DMS 273 treated with DMSO at 0.1 percent for 48 hours (cell line): ENCODE measurements at regions not wholly inside any gene's neighbourhood (a gene's known extent, or its start where the extent isn't known, plus 50 kb on each side); places are given as distances from the start of the nearest gene placed in this dataset.

ENCODE experiments used
- DNase-seq: peaks from one replicate; lab custom pipeline; 2025; lab: John Stamatoyannopoulos, UW

DNA sequence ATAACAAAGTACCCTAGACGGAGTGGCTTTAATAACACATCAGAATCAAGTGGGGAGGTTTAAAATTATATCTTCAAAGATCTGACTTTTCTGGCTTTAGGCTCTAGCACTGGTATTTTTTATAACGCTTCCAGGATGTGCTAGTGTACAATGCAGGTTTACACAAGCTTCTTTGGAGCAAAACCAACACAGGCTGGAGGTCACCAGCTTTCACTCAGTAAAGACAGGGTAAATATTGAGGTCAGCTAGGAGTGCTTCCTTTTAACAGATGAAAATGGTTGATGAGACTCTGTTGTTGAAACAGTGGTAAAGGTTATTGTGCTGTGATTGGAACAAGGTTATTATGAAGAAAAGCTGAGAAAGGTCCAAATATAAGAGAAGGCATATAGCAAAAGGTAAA lies 414.2 kb downstream of the TAF11L14 start:
- no peak for DNase-seq

- no peak for DNase-seq
Measured at GRCh38 chr5:18050345-18050744, 416.1 kb downstream of the TAF11L14 start.

DNA sequence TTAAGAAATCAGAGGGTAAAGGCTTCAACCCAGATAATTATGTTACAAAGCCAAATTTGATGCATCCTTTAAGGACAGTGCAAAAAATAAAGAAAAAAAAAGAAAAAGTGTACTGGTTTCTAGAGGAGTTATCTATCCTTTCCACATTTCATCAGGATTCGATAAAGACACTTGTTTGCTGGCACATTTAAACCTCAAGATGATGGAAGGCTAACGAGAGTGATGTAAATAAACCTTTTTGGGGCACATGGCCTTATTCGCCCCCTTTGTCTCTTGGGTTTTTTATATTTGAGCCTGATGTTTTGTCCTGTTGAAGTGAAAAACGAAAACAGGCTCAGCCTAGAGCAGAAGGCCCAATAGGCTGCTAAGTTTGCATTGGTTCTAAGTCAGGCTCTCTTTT lies 416.5 kb downstream of the TAF11L14 start:
- no peak for DNase-seq

GRCh38 chr5:18051953-18052352 lies 417.7 kb downstream of the TAF11L14 start:
- DNase-seq = no peak

DNA sequence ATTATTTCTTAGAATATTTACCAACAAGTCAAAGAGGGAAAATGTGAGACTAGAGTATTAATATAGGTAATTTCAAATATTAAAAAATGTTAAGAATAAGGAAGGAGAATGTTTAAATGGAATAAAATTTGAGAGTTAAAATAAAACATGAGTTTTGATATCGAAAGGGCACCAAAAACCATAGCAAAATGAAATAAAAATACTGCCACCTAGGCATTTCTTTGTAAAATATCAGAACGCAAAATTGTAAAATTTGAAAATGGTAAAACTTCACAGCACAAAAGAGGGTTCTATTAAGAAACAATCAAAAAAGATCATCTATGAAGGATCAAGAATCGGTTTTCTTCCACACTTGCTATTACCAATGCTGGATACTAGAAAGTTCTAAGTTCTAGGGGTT lies 418.3 kb downstream of the TAF11L14 start:
- DNase-seq = no peak

- DNase-seq = no peak
Measured at GRCh38 chr5:18057725-18058124, 423.5 kb downstream of the TAF11L14 start.

DNA sequence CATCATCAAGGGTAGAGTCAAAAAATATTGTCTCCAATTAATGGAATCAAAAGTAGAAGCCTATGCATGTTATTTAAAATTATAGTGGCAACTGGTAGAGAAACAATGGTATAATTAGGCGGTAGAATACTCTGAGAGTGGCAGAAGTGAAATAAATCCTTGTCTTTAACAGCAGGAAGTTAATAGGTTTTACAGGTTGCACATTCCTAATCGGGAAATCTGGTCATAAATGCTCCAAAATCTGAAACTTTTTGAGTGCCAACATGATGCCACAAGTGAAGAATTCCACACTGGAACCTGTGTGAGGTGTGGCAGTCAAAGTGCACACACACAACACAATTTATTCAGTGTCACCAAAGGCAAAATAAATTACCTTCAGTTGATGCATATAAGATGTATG lies 433.4 kb downstream of the TAF11L14 start:
- no peak for DNase-seq

DNA sequence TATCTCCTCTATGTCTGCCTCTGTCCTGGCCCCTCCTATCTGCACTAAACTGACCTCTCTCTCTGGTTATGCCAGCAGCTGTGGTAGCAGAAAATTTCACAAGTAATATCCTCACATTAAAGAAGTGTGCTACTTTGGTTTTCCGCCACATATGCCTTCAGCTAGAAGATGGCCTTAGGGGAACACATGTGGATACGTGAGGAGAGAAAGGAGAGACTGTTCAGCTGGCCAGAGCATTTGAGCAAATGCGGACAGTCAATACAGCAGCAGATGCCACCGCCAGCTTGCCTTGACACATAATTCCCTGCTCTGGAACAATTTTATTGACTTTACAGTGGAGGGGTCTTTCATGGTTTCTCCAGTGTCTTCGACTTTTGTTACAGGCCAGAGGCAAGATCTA lies 434.6 kb downstream of the TAF11L14 start:
- DNase-seq = peak; percentile 68

- no peak for DNase-seq
Measured at GRCh38 chr5:18069790-18070189, 435.5 kb downstream of the TAF11L14 start.

DNA sequence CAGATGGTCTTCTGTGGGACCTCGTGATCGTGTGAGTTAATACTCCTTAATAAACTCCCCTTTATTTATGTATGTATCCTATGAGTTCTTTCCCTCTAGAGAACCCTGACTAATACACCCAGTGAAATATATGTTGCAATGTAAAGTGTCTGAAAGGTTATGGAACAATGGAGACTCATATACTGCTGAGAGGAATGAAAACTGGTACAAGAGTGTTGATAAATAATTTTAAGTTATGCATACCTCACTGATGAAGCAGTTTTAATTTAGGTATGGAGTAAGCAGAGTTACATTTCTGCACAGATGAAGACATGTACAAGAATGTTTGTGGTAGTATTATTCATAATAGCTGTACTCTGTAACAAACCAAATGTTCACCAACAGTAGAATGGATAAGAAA lies 438.3 kb downstream of the TAF11L14 start:
- DNase-seq = no peak

GRCh38 chr5:18074961-18075360 lies 440.7 kb downstream of the TAF11L14 start:
- DNase-seq = no peak

DNA sequence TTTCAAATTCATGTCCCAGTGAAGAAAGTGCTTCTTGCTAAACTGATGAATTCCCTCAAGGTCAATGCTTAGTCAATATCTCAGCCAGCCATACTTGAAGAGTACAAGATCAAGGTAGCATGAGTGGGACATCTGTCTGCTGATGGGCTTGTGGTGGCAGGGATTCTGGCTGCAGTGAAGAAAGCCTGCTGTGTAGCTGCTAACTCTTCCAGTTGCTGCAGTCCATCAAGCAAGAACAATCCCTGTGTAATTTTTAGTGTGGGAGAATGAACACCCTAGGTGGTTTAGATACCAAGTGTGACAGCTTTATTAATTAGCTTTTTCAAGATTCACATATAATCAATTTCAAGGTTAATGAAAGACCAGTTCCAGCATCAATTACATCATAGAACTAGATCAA lies 443.9 kb downstream of the TAF11L14 start:
- DNase-seq = no peak

GRCh38 chr5:18079831-18080230 lies 445.6 kb downstream of the TAF11L14 start:
- DNase-seq = no peak

GRCh38 chr5:18088020-18088579 lies 453.8 kb downstream of the TAF11L14 start:
- no peak for DNase-seq

GRCh38 chr5:18090177-18090576 lies 455.9 kb downstream of the TAF11L14 start:
- no peak for DNase-seq

DNA sequence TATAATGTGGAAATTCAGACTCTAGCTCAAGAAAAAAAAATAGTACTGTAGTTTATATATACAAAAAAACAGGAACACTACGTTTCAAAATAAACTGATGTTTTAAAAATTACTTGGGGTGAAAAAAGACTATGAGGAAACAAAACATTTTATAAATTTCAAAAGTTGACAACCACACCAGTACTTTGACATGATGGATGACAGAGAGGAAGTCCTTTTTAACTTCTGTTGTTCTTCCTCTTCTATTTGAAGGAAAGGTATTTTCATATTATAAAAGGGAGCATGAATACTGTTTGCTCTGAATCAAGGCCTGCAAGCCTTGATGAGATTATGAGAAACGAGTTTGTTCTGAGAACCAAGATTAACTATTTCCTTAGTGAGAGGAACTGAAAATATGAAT lies 456.9 kb downstream of the TAF11L14 start:
- no peak for DNase-seq

DNA sequence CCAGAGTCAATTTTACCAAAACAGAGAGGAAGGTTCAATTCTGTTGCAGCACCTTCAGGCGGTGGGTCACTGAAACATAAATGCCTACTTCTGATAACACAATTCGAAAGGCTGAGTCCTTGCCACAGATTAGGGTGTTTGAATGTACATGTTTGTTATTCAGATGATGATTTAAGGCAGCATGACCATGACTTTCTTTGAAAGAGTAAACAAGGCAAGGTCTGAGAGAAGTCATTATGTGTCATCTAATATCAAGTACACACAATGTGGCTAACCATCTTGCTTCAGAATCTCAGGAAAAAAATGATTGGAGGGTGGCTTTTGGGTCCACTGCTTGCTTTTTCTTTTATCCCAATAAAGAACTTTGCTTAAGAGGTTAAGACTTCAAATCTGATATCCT lies 457.5 kb downstream of the TAF11L14 start:
- no peak for DNase-seq

GRCh38 chr5:18095061-18095460 lies 460.8 kb downstream of the TAF11L14 start:
- no peak for DNase-seq

DNA sequence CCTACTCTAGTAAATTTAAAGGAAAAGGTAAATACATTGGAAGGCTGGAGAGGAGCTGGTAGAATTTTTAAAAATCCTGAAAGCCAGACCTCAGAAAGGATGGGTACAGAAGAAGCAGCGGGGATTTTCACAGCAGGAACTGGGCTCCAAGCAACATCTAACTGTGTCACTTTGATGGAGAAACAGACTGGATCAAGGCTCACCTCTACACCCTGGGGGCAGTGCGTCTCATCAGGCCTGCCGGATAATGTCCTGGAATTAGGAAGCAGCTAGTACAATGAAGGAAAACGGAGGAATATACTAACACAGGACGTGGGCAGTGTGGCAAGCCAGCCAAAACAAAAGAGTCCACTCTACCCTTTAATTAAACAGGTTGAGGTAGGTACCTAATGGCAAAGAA lies 463.6 kb downstream of the TAF11L14 start:
- DNase-seq = no peak

DNA sequence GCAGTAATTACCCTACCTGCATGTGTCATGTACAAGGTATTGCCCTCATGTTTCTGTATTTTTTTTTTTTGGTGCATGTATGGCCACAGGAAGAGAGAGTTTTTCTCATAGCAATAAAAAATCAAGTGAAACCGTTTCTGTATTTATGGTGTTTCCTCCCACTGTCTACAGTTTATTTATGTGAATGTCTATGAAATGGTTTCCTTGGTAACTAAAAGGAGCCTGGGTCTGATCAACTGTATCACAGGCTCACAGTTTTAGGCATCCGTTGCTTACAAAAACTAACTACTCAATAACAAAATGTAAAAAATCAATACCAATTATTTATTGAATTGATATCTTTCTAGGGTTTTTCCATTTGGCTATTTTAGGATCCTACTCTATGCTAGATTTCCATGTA lies 464.4 kb downstream of the TAF11L14 start:
- no peak for DNase-seq

GRCh38 chr5:18099261-18099660 lies 465.0 kb downstream of the TAF11L14 start:
- DNase-seq = no peak

DNA sequence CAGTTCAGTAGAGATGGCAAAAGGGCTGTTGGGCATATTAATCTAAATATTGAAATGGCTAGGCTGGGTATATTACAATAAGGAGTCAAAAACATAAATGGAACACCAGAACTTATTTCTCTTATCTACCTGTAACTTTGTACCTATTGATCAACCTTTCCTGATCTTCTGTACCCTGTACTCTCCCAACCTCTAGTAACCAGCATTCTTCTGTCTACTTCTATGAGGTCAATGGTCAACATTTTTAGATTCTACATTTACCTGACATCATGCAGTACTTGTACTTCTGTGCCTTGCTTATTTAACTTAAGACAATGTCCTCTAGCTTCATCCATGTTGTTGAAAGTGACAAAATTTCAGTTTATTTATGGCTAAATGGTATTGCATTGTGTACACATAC lies 467.3 kb downstream of the TAF11L14 start:
- DNase-seq = no peak

DNA sequence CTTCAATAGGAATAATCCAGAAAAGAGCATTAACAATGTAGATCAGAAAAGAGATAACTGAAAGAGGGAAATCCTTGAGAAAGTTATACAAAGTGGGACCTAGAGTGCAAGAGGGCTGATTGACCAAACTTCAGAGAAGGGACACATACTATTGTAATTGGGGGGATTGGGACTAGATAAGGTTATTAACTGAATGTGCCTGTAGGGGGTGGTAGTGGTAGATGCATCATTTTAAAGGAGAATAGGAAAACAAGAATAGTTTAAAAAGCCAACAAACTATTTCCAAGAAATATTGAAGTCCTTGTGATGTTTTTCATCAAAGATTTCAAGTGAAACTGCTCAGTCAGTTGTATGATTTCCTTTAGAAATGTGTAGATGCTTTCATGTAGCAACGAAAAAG lies 468.5 kb downstream of the TAF11L14 start:
- DNase-seq = no peak

DNA sequence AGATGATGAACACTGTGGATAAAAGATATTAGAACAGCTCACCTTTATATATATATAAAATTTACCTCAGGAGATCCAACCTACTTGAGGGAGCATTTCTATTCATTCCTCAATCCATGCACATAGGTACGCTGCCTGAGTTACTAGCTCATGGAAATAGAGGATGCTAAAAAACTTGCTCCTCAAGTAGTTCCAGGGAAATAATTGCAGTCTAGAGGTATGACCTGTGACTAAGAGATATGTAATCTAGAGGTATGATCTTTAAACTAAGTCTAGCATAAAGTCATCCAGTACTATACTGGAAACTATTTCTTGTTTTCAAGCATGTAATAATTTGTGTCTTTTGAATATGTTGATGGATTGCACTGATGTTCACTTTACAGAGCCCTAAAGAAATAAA lies 471.2 kb downstream of the TAF11L14 start:
- DNase-seq = no peak

DNA sequence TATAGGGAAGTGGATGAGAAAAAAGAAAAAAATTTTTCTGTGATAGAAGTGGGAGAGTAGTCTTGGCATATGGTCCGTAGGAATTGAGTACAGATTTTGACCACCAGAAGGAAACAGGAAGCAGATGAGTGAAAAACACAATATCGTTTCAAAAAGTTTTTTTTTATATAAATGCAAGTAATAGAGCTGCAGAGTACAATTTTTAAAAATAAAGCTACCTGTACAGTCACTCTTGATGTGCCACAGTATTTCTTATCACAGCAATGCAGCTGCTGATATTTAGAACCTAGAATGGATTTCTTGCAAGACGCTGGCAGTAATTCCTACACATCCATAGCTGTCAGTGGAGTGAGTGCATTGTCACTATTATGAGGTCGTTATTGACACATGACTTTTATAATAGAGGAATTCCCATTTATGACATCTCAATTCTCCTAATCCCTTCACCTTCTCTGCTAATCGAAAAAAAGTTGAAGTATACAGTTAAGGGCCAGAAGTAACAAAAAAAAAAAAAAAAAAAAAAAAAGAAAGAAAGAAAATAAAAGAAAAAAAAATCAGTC lies 477.7 kb downstream of the TAF11L14 start:
- DNase-seq = no peak
